ENCODE measurements at regions not wholly inside any gene's neighbourhood (a gene's known extent, or its start where the extent isn't known, plus 50 kb on each side); places are given as distances from the start of the nearest gene placed in this dataset.

GRCh38 chr13:47039106-47039505, 142.3 kb upstream of the HTR2A start:
- Mint-ChIP-seq H3K4me3 (no peak overlapping the region), H3K27me3 (ENCODE audit: low read depth in 3 of 3) (peaks cover 0 to 1% (median 0%) of the 10 kb centered on the region in 3 donors)
- intact Hi-C loops (cut with micrococcal nuclease): no loop called here

GRCh38 chr13:47038188-47038587, 141.3 kb upstream of the HTR2A start:
- Histone ChIP-seq H3K79me2 (ENCODE audit: insufficient read depth, low read length) (no peaks in the 10 kb centered on the region), H3K9me3 (replicated peaks in 1 of 2; ENCODE audit: control insufficient read depth in 1 of 2, insufficient read depth in 1 of 2, low read length in 2 of 2) (no peaks in the 10 kb centered on the region), H3K4me3 (replicated peaks in 1 of 3; ENCODE audit: low read depth in 2 of 3, low read length in 3 of 3) (no peak overlapping the region), H4K20me1 (ENCODE audit: insufficient read depth, low read length) (no peaks in the 10 kb centered on the region), H3K27ac (ENCODE audit: low read depth in 1 of 2, low read length in 2 of 2) (no peak overlapping the region), H3K27me3 (ENCODE audit: control insufficient read depth in 2 of 2, insufficient read depth in 2 of 2, low read length in 2 of 2) (no peaks in the 10 kb centered on the region), H3K4me2 (replicated peaks; ENCODE audit: extremely low read depth, low read length, poor library complexity, severe bottlenecking) (no peak overlapping the region), H2AFZ (ENCODE audit: insufficient read depth, low read depth, low read length, poor library complexity, severe bottlenecking) (no peak overlapping the region), H3K36me3 (replicated peaks in 1 of 2; ENCODE audit: control insufficient read depth in 1 of 2, insufficient read depth in 2 of 2, low read length in 2 of 2) (no peaks in the 10 kb centered on the region), H3K9ac (ENCODE audit: insufficient read depth, low read length, poor library complexity, severe bottlenecking) (no peak overlapping the region), H3K4me1 (ENCODE audit: control insufficient read depth in 1 of 2, insufficient read depth in 2 of 2, low read length in 2 of 2) (peaks cover 0 to 5% of the 10 kb centered on the region in 2 donors)
- H3K9me3 Mint-ChIP-seq: no peaks in the 10 kb centered on the region
- peaks cover 0 to 1% (median 0%) of the 10 kb centered on the region in 3 donors for H3K27me3 Mint-ChIP-seq (ENCODE audit: low read depth in 3 of 3)
- no peak overlapping the region for H3K27ac Mint-ChIP-seq
- WGBS (ENCODE audit: insufficient coverage): 100% methylated on average over 1 of the region's 1 CpG
- H3K36me3 Mint-ChIP-seq: no peaks in the 10 kb centered on the region
- intact Hi-C loops (cut with micrococcal nuclease): no loop called here
- H3K4me3 Mint-ChIP-seq: no peak overlapping the region
- DNase-seq: no peak
- peaks cover 5% of the 10 kb centered on the region for H3K4me1 Mint-ChIP-seq
- TF ChIP-seq CTCF (IDR thresholded peaks at IDR 0.05): no peak

More at GRCh38 chr13:47039106-47039505, 142.3 kb upstream of the HTR2A start:
- H2AFZ ChIP-seq (ENCODE audit: insufficient read depth, low read depth, low read length, poor library complexity, severe bottlenecking): no peak overlapping the region
- no peak overlapping the region for H3K27ac ChIP-seq (ENCODE audit: low read depth in 1 of 2, low read length in 2 of 2)
- TF ChIP-seq CTCF (IDR thresholded peaks at IDR 0.05): no peak
- no peaks in the 10 kb centered on the region for H3K36me3 Mint-ChIP-seq
- no peaks in the 10 kb centered on the region for H3K9me3 Mint-ChIP-seq
- H3K36me3 ChIP-seq (replicated peaks in 1 of 2; ENCODE audit: control insufficient read depth in 1 of 2, insufficient read depth in 2 of 2, low read length in 2 of 2): no peaks in the 10 kb centered on the region
- H3K4me1 Mint-ChIP-seq: peaks cover 5% of the 10 kb centered on the region
- no peak overlapping the region for H3K27ac Mint-ChIP-seq
- peaks cover 0 to 5% of the 10 kb centered on the region in 2 donors for H3K4me1 ChIP-seq (ENCODE audit: control insufficient read depth in 1 of 2, insufficient read depth in 2 of 2, low read length in 2 of 2)
- WGBS (ENCODE audit: insufficient coverage): no CpG with 5 or more reads among the region's 2 CpGs
- DNase-seq: no peak
- H3K4me2 ChIP-seq (replicated peaks; ENCODE audit: extremely low read depth, low read length, poor library complexity, severe bottlenecking): no peak overlapping the region
- H3K4me3 ChIP-seq (replicated peaks in 1 of 3; ENCODE audit: low read depth in 2 of 3, low read length in 3 of 3): no peak overlapping the region
- H4K20me1 ChIP-seq (ENCODE audit: insufficient read depth, low read length): no peaks in the 10 kb centered on the region
- H3K9ac ChIP-seq (ENCODE audit: insufficient read depth, low read length, poor library complexity, severe bottlenecking): no peak overlapping the region
- H3K9me3 ChIP-seq (replicated peaks in 1 of 2; ENCODE audit: control insufficient read depth in 1 of 2, insufficient read depth in 1 of 2, low read length in 2 of 2): no peaks in the 10 kb centered on the region
- no peaks in the 10 kb centered on the region for H3K79me2 ChIP-seq (ENCODE audit: insufficient read depth, low read length)
- H3K27me3 ChIP-seq (ENCODE audit: control insufficient read depth in 2 of 2, insufficient read depth in 2 of 2, low read length in 2 of 2): no peaks in the 10 kb centered on the region
